ENCODE measurements at regions not wholly inside any gene's neighbourhood (a gene's known extent, or its start where the extent isn't known, plus 50 kb on each side); places are given as distances from the start of the nearest gene placed in this dataset.

DNA sequence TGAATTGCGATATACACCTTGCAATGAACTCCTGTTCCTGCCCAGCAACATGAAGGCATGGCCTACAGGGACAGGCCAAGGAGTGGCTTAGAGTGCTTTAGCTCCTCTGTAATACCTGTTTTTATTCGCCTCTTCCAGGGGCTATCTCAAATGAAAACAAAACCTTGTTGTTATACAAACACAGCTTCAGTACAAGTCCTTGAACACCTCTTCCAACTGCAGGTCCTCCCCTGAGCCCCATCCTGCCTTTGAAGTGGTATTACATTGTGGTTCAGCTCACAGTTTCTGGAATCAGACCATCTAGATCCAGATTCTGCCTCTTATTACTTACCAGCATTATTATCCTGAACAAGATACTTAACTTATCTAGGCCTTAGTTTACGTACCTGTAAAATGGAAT, 83.0 kb upstream of the HNRNPA3 start:
- no peak for TF ChIP-seq NFIC (IDR thresholded peaks at IDR 0.05)
- no peak for TF ChIP-seq EGR1 (IDR thresholded peaks at IDR 0.05)

DNA sequence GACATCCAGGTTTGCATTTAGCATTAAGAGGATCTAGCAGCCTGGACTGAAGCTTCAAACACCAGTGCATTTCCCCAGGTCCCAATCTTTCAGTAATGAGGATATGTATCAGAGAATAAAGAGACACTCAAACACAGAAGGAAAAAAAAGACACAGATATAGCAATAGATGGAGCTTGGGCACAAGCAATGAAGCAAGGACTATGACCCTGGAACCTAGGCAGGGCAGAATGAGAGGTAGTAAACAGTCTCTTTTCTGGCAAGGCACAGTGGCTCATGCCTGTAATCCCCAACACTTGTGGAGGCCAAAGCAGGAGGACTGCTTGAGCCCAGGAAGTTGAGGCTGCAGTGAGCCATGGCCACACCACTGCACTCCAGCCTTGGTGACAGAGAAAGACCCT, 80.7 kb upstream of the HNRNPA3 start:
- TF ChIP-seq MAX (IDR thresholded peaks at IDR 0.05) = no peak
- TF ChIP-seq FOXM1 (IDR thresholded peaks at IDR 0.05; ENCODE audit: borderline replicate concordance, low read depth) = no peak
- no peak for TF ChIP-seq CREB1 (IDR thresholded peaks at IDR 0.05; ENCODE audit: low read depth)
- no peak for TF ChIP-seq TAF1 (IDR thresholded peaks at IDR 0.05; ENCODE audit: low read depth)
- TF ChIP-seq, protein P1, sequence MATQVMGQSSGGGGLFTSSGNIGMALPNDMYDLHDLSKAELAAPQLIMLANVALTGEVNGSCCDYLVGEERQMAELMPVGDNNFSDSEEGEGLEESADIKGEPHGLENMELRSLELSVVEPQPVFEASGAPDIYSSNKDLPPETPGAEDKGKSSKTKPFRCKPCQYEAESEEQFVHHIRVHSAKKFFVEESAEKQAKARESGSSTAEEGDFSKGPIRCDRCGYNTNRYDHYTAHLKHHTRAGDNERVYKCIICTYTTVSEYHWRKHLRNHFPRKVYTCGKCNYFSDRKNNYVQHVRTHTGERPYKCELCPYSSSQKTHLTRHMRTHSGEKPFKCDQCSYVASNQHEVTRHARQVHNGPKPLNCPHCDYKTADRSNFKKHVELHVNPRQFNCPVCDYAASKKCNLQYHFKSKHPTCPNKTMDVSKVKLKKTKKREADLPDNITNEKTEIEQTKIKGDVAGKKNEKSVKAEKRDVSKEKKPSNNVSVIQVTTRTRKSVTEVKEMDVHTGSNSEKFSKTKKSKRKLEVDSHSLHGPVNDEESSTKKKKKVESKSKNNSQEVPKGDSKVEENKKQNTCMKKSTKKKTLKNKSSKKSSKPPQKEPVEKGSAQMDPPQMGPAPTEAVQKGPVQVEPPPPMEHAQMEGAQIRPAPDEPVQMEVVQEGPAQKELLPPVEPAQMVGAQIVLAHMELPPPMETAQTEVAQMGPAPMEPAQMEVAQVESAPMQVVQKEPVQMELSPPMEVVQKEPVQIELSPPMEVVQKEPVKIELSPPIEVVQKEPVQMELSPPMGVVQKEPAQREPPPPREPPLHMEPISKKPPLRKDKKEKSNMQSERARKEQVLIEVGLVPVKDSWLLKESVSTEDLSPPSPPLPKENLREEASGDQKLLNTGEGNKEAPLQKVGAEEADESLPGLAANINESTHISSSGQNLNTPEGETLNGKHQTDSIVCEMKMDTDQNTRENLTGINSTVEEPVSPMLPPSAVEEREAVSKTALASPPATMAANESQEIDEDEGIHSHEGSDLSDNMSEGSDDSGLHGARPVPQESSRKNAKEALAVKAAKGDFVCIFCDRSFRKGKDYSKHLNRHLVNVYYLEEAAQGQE (IDR thresholded peaks at IDR 0.05; ENCODE audit: low read depth) = no peak
- TF ChIP-seq EGR1 (IDR thresholded peaks at IDR 0.05) = no peak

GRCh38 chr2:177138823-177139222, 73.8 kb upstream of the HNRNPA3 start:
- TF ChIP-seq TEAD4 (IDR thresholded peaks at IDR 0.05) (no peak), CREB1 (IDR thresholded peaks at IDR 0.05; ENCODE audit: low read depth) (no peak), TAF1 (IDR thresholded peaks at IDR 0.05; ENCODE audit: low read depth) (no peak), RAD21 (IDR thresholded peaks at IDR 0.05; ENCODE audit: low read depth) (no peak), FOXM1 (IDR thresholded peaks at IDR 0.05; ENCODE audit: borderline replicate concordance, low read depth) (no peak), CEBPB (IDR thresholded peaks at IDR 0.05) (no peak), MAX (IDR thresholded peaks at IDR 0.05) (no peak), USF1 (IDR thresholded peaks at IDR 0.05) (no peak), YY1 (IDR thresholded peaks at IDR 0.05; ENCODE audit: low read depth) (no peak), EP300 (IDR thresholded peaks at IDR 0.05; ENCODE audit: borderline replicate concordance) (no peak), TCF12 (IDR thresholded peaks at IDR 0.05; ENCODE audit: low read depth) (no peak), NFIC (IDR thresholded peaks at IDR 0.05) (no peak)
- TF ChIP-seq, protein P1 (IDR thresholded peaks at IDR 0.05; ENCODE audit: low read depth) = no peak

GRCh38 chr2:177141866-177142265, 70.7 kb upstream of the HNRNPA3 start:
- TF ChIP-seq ZBTB7A (IDR thresholded peaks at IDR 0.05; ENCODE audit: low read depth) (no peak), YY1 (IDR thresholded peaks at IDR 0.05; ENCODE audit: low read depth) (no peak), TCF12 (IDR thresholded peaks at IDR 0.05; ENCODE audit: low read depth) (no peak), RAD21 (IDR thresholded peaks at IDR 0.05; ENCODE audit: low read depth) (no peak), TEAD4 (IDR thresholded peaks at IDR 0.05) (no peak), FOXM1 (IDR thresholded peaks at IDR 0.05; ENCODE audit: borderline replicate concordance, low read depth) (no peak), MAX (IDR thresholded peaks at IDR 0.05) (no peak), CEBPB (IDR thresholded peaks at IDR 0.05) (no peak), CREB1 (IDR thresholded peaks at IDR 0.05; ENCODE audit: low read depth) (no peak), NFIC (IDR thresholded peaks at IDR 0.05) (no peak), TAF1 (IDR thresholded peaks at IDR 0.05; ENCODE audit: low read depth) (no peak), USF1 (IDR thresholded peaks at IDR 0.05) (no peak), EP300 (IDR thresholded peaks at IDR 0.05; ENCODE audit: borderline replicate concordance) (no peak), EGR1 (IDR thresholded peaks at IDR 0.05) (no peak)
- TF ChIP-seq, protein P1 (IDR thresholded peaks at IDR 0.05; ENCODE audit: low read depth) = no peak

GRCh38 chr2:177143444-177143843, 69.2 kb upstream of the HNRNPA3 start:
- no peak for TF ChIP-seq TAF1 (IDR thresholded peaks at IDR 0.05; ENCODE audit: low read depth)
- TF ChIP-seq EGR1 (IDR thresholded peaks at IDR 0.05) = no peak
- TF ChIP-seq USF1 (IDR thresholded peaks at IDR 0.05) = no peak
- no peak for TF ChIP-seq RAD21 (IDR thresholded peaks at IDR 0.05; ENCODE audit: low read depth)
- no peak for TF ChIP-seq FOXM1 (IDR thresholded peaks at IDR 0.05; ENCODE audit: borderline replicate concordance, low read depth)
- no peak for TF ChIP-seq CREB1 (IDR thresholded peaks at IDR 0.05; ENCODE audit: low read depth)
- TF ChIP-seq MAX (IDR thresholded peaks at IDR 0.05) = no peak
- TF ChIP-seq TEAD4 (IDR thresholded peaks at IDR 0.05) = no peak
- no peak for TF ChIP-seq EP300 (IDR thresholded peaks at IDR 0.05; ENCODE audit: borderline replicate concordance)
- TF ChIP-seq TCF12 (IDR thresholded peaks at IDR 0.05; ENCODE audit: low read depth) = no peak
- TF ChIP-seq, protein P1 (IDR thresholded peaks at IDR 0.05; ENCODE audit: low read depth) = no peak
- TF ChIP-seq NFIC (IDR thresholded peaks at IDR 0.05) = no peak
